OCI-LY7 (cell line): ENCODE measurements at regions not wholly inside any gene's neighbourhood (a gene's known extent, or its start where the extent isn't known, plus 50 kb on each side); places are given as distances from the start of the nearest gene placed in this dataset.

Experiments
- BruUV-seq: library from RNA; stranded (reverse); fragments of 400-500 nt; replicated peaks from 2 replicates; lab custom pipeline; 2021; lab: Mats Ljungman, UMichigan
- CTCF ChIA-PET: fragments of 300-600 bp; sonication (Branson Sonifier 250); formaldehyde crosslinking; loops from one replicate; lab custom pipeline; 2022; ENCODE audit warnings: antibody characterized with exemption; ENCODE audit not compliant: unreplicated experiment; lab: Charles Lee
- POLR2A ChIA-PET: fragments of 300-600 bp; sonication (Branson Sonifier 250); formaldehyde crosslinking; loops from one replicate; lab custom pipeline; 2022; ENCODE audit warnings: antibody characterized with exemption; lab: Charles Lee
- DNase-seq: peaks from one replicate; pipeline ENCODE4 v3.0.0-alpha.2; 2015; ENCODE audit warnings: low spot score
- H2AFZ ChIP-seq: fragments of 200-600 bp; sonication (generic), shearing (Covaris generic); 2 replicates; pipeline ENCODE4 v1.6.1; 2014; ENCODE audit warnings: mild to moderate bottlenecking, antibody characterized with exemption, low read length, moderate library complexity
- H3K27ac ChIP-seq: fragments of 200-600 bp; sonication (generic); 2 replicates; pipeline ENCODE4 v1.5.1; 2014; ENCODE audit warnings: mixed run types, low read depth, mild to moderate bottlenecking, moderate library complexity, low read length, inconsistent platforms; ENCODE audit not compliant: poor library complexity, severe bottlenecking
- H3K36me3 ChIP-seq: fragments of 200-600 bp; sonication (generic); 2 replicates; pipeline ENCODE4 v1.6.1; 2014; ENCODE audit warnings: mild to moderate bottlenecking, antibody characterized with exemption, low read length, moderate library complexity, mixed read lengths; ENCODE audit not compliant: insufficient read depth
- H3K4me1 ChIP-seq: fragments of 200-600 bp; sonication (generic); 2 replicates; pipeline ENCODE4 v1.5.1; 2014; ENCODE audit warnings: mild to moderate bottlenecking, low read length; ENCODE audit not compliant: insufficient read depth, poor library complexity, severe bottlenecking
- H3K4me2 ChIP-seq: fragments of 200-600 bp; sonication (generic); 2 replicates; pipeline ENCODE4 v1.6.1; 2014; ENCODE audit warnings: mild to moderate bottlenecking, low read length
- H3K4me3 ChIP-seq: fragments of 200-600 bp; sonication (generic); 2 replicates; pipeline ENCODE4 v1.5.1; 2014; ENCODE audit warnings: mild to moderate bottlenecking, low read depth, low read length; ENCODE audit not compliant: poor library complexity, severe bottlenecking
- H3K79me2 ChIP-seq: fragments of 200-600 bp; sonication (generic); 2 replicates; pipeline ENCODE4 v1.6.1; 2016; ENCODE audit warnings: low read depth, mild to moderate bottlenecking, low read length, moderate library complexity, mixed read lengths; ENCODE audit not compliant: insufficient read depth
- H3K9me2 ChIP-seq: fragments of 200-600 bp; sonication (generic); 2 replicates; pipeline ENCODE4 v1.6.1; 2016; ENCODE audit warnings: mild to moderate bottlenecking, low read length, mixed read lengths; ENCODE audit not compliant: insufficient read depth
- H3K9me3 ChIP-seq: fragments of 200-600 bp; sonication (generic); 2 replicates; pipeline ENCODE4 v1.6.1; 2014; ENCODE audit warnings: mild to moderate bottlenecking, mixed run types, low read length, mixed read lengths
- H4K20me1 ChIP-seq: fragments of 200-600 bp; sonication (generic); 2 replicates; pipeline ENCODE4 v1.6.1; 2014; ENCODE audit warnings: mild to moderate bottlenecking, antibody characterized with exemption, low read length, moderate library complexity, mixed read lengths; ENCODE audit not compliant: insufficient read depth
- EZH2phosphoT487 ChIP-seq: fragments of 200-600 bp; sonication (generic); IDR thresholded peaks from 2 replicates; pipeline ENCODE4 v1.6.1; 2018; ENCODE audit warnings: low read depth, borderline replicate concordance, mild to moderate bottlenecking, mixed run types, antibody characterized with exemption, low read length, moderate library complexity, mixed read lengths
- intact Hi-C: fragments of 100-400 bp; cut with micrococcal nuclease; formaldehyde crosslinking; loops from one replicate; pipeline ENCODE4 v1.10.0; 2022; ENCODE audit not compliant: unreplicated experiment
- TF ChIP-seq, protein P1 (sequence below): fragments of 200-600 bp; sonication (generic); conservative IDR thresholded peaks from 2 replicates; pipeline ENCODE4 v1.5.1; 2014; ENCODE audit warnings: mild to moderate bottlenecking, antibody characterized with exemption, low read length, moderate library complexity, mixed read lengths

DNA sequence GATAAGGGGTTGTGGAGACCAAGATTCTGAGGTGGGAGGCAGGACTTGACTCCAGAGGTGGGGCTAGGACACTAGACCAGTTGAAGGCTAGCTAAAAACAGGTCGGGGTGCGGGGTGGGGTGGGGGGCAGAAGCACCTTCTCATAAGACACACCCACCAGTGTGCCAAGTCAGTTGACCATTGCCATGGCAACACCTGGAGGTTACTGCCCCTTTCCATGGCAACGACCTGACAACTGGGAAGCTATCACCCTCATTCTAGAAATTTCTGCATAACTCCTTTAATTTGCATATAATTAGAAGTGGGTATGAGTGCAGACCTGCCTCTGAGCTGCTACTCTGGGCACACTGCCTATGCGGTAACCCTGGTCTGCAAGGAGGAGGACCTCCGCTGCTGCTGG, 53.9 kb upstream of the ALOX12 start:
- H3K27ac ChIP-seq: no peak overlapping the region
- intact Hi-C loops: no loop called here
- TF ChIP-seq, protein P1, sequence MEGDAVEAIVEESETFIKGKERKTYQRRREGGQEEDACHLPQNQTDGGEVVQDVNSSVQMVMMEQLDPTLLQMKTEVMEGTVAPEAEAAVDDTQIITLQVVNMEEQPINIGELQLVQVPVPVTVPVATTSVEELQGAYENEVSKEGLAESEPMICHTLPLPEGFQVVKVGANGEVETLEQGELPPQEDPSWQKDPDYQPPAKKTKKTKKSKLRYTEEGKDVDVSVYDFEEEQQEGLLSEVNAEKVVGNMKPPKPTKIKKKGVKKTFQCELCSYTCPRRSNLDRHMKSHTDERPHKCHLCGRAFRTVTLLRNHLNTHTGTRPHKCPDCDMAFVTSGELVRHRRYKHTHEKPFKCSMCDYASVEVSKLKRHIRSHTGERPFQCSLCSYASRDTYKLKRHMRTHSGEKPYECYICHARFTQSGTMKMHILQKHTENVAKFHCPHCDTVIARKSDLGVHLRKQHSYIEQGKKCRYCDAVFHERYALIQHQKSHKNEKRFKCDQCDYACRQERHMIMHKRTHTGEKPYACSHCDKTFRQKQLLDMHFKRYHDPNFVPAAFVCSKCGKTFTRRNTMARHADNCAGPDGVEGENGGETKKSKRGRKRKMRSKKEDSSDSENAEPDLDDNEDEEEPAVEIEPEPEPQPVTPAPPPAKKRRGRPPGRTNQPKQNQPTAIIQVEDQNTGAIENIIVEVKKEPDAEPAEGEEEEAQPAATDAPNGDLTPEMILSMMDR: no peak
- no peak for TF ChIP-seq EZH2phosphoT487
- H3K79me2 ChIP-seq: no peaks in the 10 kb centered on the region
- no peaks in the 10 kb centered on the region for H3K9me3 ChIP-seq
- no peak overlapping the region for H2AFZ ChIP-seq
- no peaks in the 10 kb centered on the region for H4K20me1 ChIP-seq
- BruUV-seq: no TSS peak
- no peak overlapping the region for H3K4me3 ChIP-seq
- no peak for DNase-seq
- ChIA-PET CTCF (no interaction called here), POLR2A (interaction anchor here (0.6 kb wide), 2 partner anchors 9 to 244 kb away, joined by 3 to 4 read pairs; no protein-coding TSS in a partner anchor)
- H3K9me2 ChIP-seq: no peaks in the 10 kb centered on the region
- no peaks in the 10 kb centered on the region for H3K36me3 ChIP-seq
- H3K4me2 ChIP-seq: no peak overlapping the region
- no peaks in the 10 kb centered on the region for H3K4me1 ChIP-seq

DNA sequence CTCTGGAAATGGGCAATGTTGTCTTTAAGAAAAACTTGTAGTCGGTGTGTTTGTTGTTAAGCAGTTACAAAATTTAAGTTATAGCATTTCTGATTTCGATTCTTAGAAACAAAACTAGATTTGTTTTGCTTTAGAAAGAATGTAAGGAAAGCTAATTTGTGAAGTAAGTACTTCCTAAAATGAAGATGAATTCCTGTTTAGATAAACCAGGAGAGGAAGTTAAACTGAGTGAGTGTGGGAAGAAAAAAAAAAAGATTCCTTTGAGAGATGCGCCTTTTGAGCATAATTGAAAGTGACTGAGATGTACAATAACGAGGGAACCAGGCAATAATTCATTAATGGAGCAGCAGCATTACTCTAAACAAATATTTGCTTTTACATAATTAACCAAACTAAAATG, 52.4 kb upstream of the ALOX12 start:
- TF ChIP-seq, protein P1: no peak
- no peak for TF ChIP-seq EZH2phosphoT487
- no peaks in the 10 kb centered on the region for H4K20me1 ChIP-seq
- no TSS peak for BruUV-seq
- no peaks in the 10 kb centered on the region for H3K36me3 ChIP-seq
- H3K9me3 ChIP-seq: no peaks in the 10 kb centered on the region
- ChIA-PET POLR2A (no interaction called here), CTCF (no interaction called here)
- intact Hi-C loops: no loop called here
- no peak overlapping the region for H2AFZ ChIP-seq
- H3K79me2 ChIP-seq: no peaks in the 10 kb centered on the region
- H3K27ac ChIP-seq: no peak overlapping the region
- no peaks in the 10 kb centered on the region for H3K4me1 ChIP-seq
- no peak overlapping the region for H3K4me2 ChIP-seq
- no peak overlapping the region for H3K4me3 ChIP-seq
- no peak for DNase-seq
- H3K9me2 ChIP-seq: no peaks in the 10 kb centered on the region
